ENCODE measurements at regions not wholly inside any gene's neighbourhood (a gene's known extent, or its start where the extent isn't known, plus 50 kb on each side); places are given as distances from the start of the nearest gene placed in this dataset.
"Not testable (repeated sequence)": the region's sequence is repeated elsewhere in the genome, so short reads cannot be mapped to it uniquely, and the experiment has no call there.

- not testable (repeated sequence) for DNase-seq
These were observed 180.9 kb downstream of the CEP170 start for GRCh38 chr1:243074224-243074623.

DNA sequence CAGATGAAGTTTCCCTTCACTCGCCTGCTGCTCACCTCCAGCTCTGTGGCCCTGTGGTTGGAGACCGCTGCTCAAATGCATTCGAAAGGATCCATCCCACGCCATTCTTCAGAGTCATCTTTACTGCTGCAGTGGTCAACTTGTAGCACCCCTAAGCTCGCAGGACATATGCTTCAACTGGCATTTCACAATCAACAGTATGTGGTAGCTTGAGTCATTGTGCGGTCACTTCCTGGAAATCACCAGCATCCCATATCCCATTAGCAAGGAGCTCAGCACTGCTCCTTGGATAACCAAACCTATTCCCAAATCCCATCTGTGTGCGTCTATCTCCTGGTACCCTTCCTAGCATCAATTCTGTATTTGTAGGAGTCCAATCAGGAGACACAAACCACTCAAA lies 188.0 kb downstream of the CEP170 start:
- not testable (repeated sequence) for DNase-seq

DNA sequence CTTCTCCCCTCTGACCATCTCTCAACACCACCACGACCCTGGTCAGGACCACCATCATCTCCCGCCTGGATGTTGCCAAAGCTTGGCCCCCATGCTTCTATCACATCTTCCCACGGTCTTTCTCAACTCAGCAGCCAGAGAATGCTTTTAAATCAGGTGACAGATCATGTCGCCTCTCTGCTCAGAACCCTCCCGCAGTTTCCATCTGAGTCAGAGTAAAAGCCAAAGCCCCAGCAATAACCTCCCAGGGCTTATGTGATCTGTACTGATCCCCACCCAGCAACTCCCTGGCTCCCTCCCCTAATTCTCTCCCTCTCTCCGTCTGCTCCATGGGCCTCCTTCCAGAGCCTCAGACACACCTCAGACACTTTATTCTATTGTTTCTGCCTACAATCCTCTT lies 193.1 kb downstream of the CEP170 start:
- not testable (repeated sequence) for DNase-seq

- DNase-seq, result not testable (repeated sequence)
These were observed 199.6 kb downstream of the CEP170 start for GRCh38 chr1:243055510-243055909.

GRCh38 chr1:243055091-243055490 lies 200.0 kb downstream of the CEP170 start:
- DNase-seq, result peak; percentile 0

- not testable (repeated sequence) for DNase-seq
These were observed 200.4 kb downstream of the CEP170 start for GRCh38 chr1:243054681-243055080.

- not testable (repeated sequence) for DNase-seq
These were observed 202.0 kb downstream of the CEP170 start for GRCh38 chr1:243053048-243053447.

- not testable (repeated sequence) for DNase-seq
These were observed 204.5 kb downstream of the CEP170 start for GRCh38 chr1:243050613-243051012.

DNA sequence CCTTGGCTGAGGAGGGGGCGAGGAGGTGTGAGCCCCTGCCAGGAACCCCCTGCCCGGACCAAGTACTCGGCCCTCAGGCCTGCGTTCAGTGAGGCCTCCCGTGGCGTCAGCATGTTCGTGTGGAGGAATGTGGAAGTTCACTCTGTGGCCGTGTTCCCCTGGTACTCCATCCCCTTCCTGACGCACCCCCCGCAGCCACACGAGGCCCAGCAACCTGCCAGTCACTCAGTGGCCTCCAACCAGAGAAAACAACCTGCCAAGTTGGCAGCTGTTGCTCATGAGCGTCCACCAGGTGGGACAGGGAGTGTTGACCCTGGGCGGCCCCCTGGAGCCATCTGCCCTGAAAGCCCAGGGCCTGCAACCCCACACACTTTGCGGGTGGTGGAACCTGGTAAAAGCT lies 205.4 kb downstream of the CEP170 start:
- not testable (repeated sequence) for DNase-seq

DNA sequence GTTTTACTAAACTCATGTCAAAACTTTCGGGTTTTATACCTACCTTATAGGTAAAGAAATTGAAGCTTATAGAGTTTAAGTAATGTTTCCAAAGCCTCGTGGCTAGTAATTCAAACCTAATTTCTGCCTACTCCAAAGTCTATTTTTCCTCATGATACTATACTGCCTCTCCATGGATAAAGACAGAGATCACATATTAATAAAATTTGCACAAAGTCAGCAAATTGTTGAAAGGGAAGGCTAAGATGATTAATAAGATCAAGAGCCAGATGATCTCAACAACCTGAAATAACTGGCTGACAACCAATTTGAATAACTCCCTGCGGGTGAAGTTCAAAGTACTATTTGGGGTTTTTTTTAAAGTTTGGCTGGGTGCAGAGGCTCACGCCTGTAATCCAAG lies 233.7 kb downstream of the CEP170 start:
- not testable (repeated sequence) for DNase-seq

GRCh38 chr1:243019030-243019635 lies 235.9 kb downstream of the CEP170 start:
- not testable (repeated sequence) for DNase-seq

- DNase-seq, result not testable (repeated sequence)
These were observed 244.4 kb downstream of the CEP170 start for GRCh38 chr1:243010719-243011118.

GRCh38 chr1:243001003-243001402 lies 254.1 kb downstream of the CEP170 start:
- DNase-seq, result not testable (repeated sequence)

DNA sequence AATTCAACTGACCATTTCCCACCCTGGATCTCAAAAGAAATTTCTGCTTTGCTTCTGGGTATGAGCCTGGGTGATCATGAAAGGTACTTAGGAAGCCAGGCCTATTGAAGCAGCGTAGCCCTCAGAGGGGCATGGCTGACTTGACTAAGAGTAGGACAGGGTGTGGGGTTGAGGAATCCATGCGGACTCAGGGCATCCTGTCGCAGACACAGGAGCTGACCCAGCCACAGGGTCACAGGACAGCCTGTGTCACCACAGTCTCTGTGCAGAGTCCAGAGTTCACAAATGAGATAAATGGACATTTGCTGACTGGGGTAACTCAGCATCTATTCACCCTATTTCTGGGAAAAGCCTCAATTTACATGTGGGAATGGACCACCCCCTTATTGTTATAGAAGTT lies 262.3 kb downstream of the CEP170 start:
- not testable (repeated sequence) for DNase-seq

GRCh38 chr1:242985096-242985495 lies 270.0 kb downstream of the CEP170 start:
- DNase-seq, result not testable (repeated sequence)

DNA sequence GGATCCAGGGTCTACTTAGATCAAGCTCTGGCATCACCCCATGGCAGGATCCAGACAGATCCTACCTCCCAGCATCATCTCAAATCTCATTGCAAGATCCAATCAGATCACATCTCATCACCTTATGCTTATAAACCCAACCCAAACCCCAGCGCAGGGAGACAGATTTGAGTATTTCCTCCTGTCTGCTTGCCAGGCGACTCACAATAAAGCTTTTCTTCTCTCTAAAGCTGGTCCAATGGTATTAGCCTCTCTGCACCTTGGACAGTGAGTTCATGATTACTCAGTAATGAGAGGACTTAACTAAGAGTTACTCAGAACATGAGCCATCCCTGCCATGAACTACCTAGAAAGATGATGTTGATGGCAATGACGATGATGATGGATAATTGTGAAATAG lies 281.7 kb downstream of the CEP170 start:
- not testable (repeated sequence) for DNase-seq

GRCh38 chr1:242966892-242967291 lies 288.2 kb downstream of the CEP170 start:
- DNase-seq, result no peak

- not testable (repeated sequence) for DNase-seq
These were observed 295.7 kb downstream of the CEP170 start for GRCh38 chr1:242959397-242959796.

DNA sequence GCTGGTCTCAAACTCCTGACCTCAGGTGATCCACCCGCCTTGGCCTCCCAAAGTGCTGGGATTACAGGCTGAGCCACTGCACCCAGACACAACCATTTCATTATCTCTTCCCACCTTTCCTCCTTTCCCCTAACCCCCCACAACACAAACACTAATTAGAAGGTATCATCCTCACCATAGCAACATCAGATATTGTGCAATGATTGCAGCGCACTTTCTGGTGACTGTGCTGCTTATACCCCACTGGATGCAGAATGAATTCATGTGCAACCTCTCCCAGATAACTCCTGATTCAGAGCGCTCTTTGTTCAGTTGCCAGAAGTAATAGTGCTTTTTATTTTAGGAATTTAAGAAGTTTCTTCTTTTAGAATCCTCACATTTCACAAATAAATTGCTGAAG lies 300.1 kb downstream of the CEP170 start:
- not testable (repeated sequence) for DNase-seq

GRCh38 chr1:242946206-242946605 lies 308.9 kb downstream of the CEP170 start:
- no peak for DNase-seq

DNA sequence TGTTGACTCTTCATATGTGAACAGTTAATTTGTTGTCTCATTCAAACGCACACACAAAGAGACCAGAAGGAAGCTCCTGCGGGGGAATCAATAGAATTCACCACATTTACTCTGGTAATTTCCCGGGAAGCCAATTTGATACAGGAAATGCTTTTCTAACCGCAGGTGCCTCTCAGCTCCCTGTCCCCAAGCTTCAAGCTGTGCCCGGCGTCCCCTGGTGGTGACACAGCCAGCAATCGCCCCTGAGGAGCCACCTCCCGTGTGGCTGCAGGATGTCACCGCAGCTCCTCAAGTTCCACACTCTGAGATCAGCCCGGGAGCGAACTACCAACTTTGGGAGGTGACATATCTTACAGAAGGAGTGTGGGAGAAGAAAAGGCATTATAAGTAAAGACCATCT lies 318.4 kb downstream of the CEP170 start:
- DNase-seq, result not testable (repeated sequence)

DNA sequence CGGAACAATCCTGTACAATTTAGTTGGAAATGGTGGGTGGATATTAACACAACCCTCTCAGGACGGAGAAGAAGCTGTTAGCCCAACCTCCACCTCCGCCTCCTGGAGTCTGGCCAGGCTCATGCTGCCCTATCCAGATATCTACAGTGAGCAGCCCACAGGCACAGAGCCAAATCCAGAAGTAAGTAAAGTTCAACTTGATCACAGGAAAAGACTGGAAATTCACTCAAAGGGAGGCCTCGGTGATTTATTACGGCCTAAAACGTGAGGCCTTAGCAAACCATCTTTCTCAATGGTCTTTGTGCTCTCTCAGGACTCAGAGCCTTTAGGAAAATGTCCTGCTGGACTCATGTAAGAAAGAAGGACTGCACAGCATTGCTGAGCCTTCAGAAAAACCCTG lies 330.4 kb downstream of the CEP170 start:
- DNase-seq, result not testable (repeated sequence)

DNA sequence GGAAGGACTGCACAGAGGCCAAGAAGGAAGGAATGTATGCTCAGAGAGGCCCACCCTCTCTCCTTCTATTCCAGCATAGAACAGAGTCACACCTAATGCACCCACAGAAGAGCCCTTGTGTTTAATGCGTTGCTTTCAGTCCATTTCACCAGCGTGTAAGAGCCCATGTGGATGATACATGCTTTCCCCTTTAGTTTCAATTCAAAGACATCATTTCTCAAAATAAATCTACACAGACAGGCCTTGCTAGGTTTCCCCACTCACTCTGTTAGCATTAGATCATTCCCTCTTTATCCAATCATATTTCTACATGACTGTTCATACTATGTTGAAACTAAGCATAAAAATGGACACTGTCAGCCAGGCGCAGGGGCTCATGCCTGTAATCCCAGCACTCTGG lies 331.5 kb downstream of the CEP170 start:
- DNase-seq, result not testable (repeated sequence)

GRCh38 chr1:242914729-242915128 lies 340.4 kb downstream of the CEP170 start:
- DNase-seq, result not testable (repeated sequence)

DNA sequence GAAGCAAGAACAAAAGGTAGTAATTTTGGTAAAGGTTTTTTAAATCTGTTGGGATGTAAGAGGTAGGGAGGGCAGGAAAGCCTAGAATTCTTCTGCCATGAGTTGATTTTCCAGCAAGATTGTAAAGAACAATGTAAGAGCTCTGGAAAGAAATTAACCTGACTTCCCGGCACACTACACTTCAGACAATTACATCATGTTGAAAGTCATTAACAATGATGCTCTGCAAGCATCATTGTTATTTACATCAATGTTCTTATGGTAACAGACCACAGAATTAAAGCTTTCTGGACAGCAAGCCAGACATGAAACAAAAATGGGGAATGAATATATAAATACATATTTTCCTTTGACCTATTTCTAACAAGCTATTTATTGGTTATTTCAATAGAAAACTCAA lies 342.2 kb downstream of the CEP170 start:
- not testable (repeated sequence) for DNase-seq
